HCT116 (cell line): ENCODE measurements at regions not wholly inside any gene's neighbourhood (a gene's known extent, or its start where the extent isn't known, plus 50 kb on each side); places are given as distances from the start of the nearest gene placed in this dataset.

ENCODE experiments used
- ATAC-seq: fragments of 200-7000 bp; cut with Tn5 transposase; 2 replicates; pipeline ENCODE4 v1.9.1; 2020; ENCODE audit warnings: mild to moderate bottlenecking, moderate library complexity
- BruUV-seq: library from RNA; stranded (reverse); fragments of 400-500 nt; replicated peaks from 2 replicates; lab custom pipeline; 2021; lab: Mats Ljungman, UMichigan
- CTCF ChIA-PET: fragments of 300-600 bp; sonication (Branson Sonifier 250); formaldehyde crosslinking; loops from one replicate; lab custom pipeline; 2021; ENCODE audit warnings: antibody characterized with exemption; lab: Charles Lee
- POLR2A ChIA-PET: fragments of 300-600, 350-600 bp; sonication (Branson Sonifier 250); formaldehyde crosslinking; loops from one replicate; lab custom pipeline; 2021; ENCODE audit warnings: antibody characterized with exemption; lab: Charles Lee
- RAD21 ChIA-PET, 2 experiments: fragments of 300-600 bp; sonication (Branson Sonifier 250); formaldehyde crosslinking; loops; one replicate each; lab custom pipeline; 2023; ENCODE audit warnings: low total read pairs in 2 of 2; ENCODE audit not compliant: uncharacterized antibody in 2 of 2, unreplicated experiment in 2 of 2, low non-redundant PET in 1 of 2; lab: Charles Lee
- DNase-seq: peaks from one replicate; pipeline ENCODE4 v3.0.0-alpha.2; 2010; ENCODE audit warnings: low read depth, low spot score
- H2AFZ ChIP-seq: fragments of 200-600 bp; shearing (Covaris generic), sonication (generic); 2 replicates; pipeline ENCODE4 v1.6.1; 2017; ENCODE audit warnings: low read depth, mixed run types, mixed read lengths, antibody characterized with exemption, low read length; ENCODE audit not compliant: poor library complexity, severe bottlenecking
- H3K27ac ChIP-seq: 2 replicates; pipeline ENCODE4 v1.5.1; 2012; ENCODE audit warnings: low read depth, low read length
- H3K27me3 ChIP-seq: fragments of 200-600 bp; sonication (generic); 2 replicates; pipeline ENCODE4 v1.6.1; 2016; ENCODE audit warnings: mixed run types, low read length, mixed read lengths; ENCODE audit not compliant: insufficient read depth
- H3K36me3 ChIP-seq, 2 experiments: fragments of 200-500 bp in 1 of 2; fragments of 200-600 bp in 1 of 2; sonication (Bioruptor generic) in 1 of 2; sonication (generic) in 1 of 2; 2 replicates each; pipeline versions ENCODE4 v1.5.1 to v1.6.1; 2014 to 2016; ENCODE audit warnings: low read length in 2 of 2, inconsistent platforms in 1 of 2, mixed read lengths in 1 of 2, mixed run types in 1 of 2; ENCODE audit not compliant: insufficient read depth in 2 of 2, control insufficient read depth in 1 of 2
- H3K4me1 ChIP-seq, 2 experiments: fragments of 200-600 bp in 1 of 2; sonication (generic) in 1 of 2; 2 replicates each; pipeline versions ENCODE4 v1.5.1 to v1.6.1; 2012 to 2017; ENCODE audit warnings: low read length in 2 of 2, inconsistent platforms in 1 of 2, mild to moderate bottlenecking in 1 of 2, mixed read lengths in 1 of 2, mixed run types in 1 of 2, moderate library complexity in 1 of 2; ENCODE audit not compliant: insufficient read depth in 2 of 2, control insufficient read depth in 1 of 2
- H3K4me2 ChIP-seq: fragments of 200-600 bp; sonication (generic); 2 replicates; pipeline ENCODE4 v1.6.1; 2017; ENCODE audit warnings: mixed run types, low read length, mixed read lengths
- H3K4me3 ChIP-seq, 2 experiments: fragments of 200-600 bp in 1 of 2; sonication (generic) in 1 of 2; replicated peaks in 1 of 2; 2 replicates each; pipeline ENCODE4 v1.5.1; 2011 to 2016; ENCODE audit warnings: low read length in 2 of 2, control low read depth in 1 of 2, low read depth in 1 of 2, mild to moderate bottlenecking in 1 of 2, mixed read lengths in 1 of 2, mixed run types in 1 of 2
- H3K79me2 ChIP-seq: fragments of 200-600 bp; sonication (generic); 2 replicates; pipeline ENCODE4 v1.6.1; 2017; ENCODE audit warnings: mild to moderate bottlenecking, mixed run types, low read length, moderate library complexity, mixed read lengths; ENCODE audit not compliant: insufficient read depth
- H3K9ac ChIP-seq: fragments of 200-600 bp; sonication (generic); 2 replicates; pipeline ENCODE4 v1.6.1; 2016; ENCODE audit warnings: low read length, mixed read lengths
- H3K9me2 ChIP-seq: fragments of 200-600 bp; sonication (generic), shearing (Covaris generic); 2 replicates; pipeline ENCODE4 v1.6.1; 2017; ENCODE audit warnings: mixed run types, mild to moderate bottlenecking, moderate library complexity; ENCODE audit not compliant: insufficient read depth
- H3K9me3 ChIP-seq, 2 experiments: fragments of 200-500 bp in 1 of 2; fragments of 200-600 bp in 1 of 2; sonication (Bioruptor generic) in 1 of 2; sonication (generic) in 1 of 2; 2 replicates each; pipeline ENCODE4 v1.6.1; 2014 to 2017; ENCODE audit warnings: low read length in 2 of 2, mixed read lengths in 2 of 2, inconsistent platforms in 1 of 2, low read depth in 1 of 2, mild to moderate bottlenecking in 1 of 2, mixed run types in 1 of 2, moderate library complexity in 1 of 2; ENCODE audit not compliant: control insufficient read depth in 1 of 2, insufficient read depth in 1 of 2
- H4K20me1 ChIP-seq: fragments of 200-600 bp; sonication (generic), shearing (Covaris generic); 2 replicates; pipeline ENCODE4 v1.6.1; 2017; ENCODE audit warnings: mixed run types, mild to moderate bottlenecking, moderate library complexity; ENCODE audit not compliant: insufficient read depth
- ATF3 ChIP-seq: IDR thresholded peaks from 2 replicates; pipeline ENCODE4 v1.6.1; 2012
- CBX3 ChIP-seq: IDR thresholded peaks from 2 replicates; pipeline ENCODE4 v1.6.1; 2012; ENCODE audit warnings: low read depth
- CEBPB ChIP-seq: IDR thresholded peaks from 2 replicates; pipeline ENCODE4 v1.6.1; 2012; ENCODE audit warnings: low read depth
- CTCF ChIP-seq, 3 experiments: fragments of 200-600 bp in 1 of 3; sonication (generic) in 1 of 3; IDR thresholded peaks in 2 of 3; conservative IDR thresholded peaks in 1 of 3; 2 replicates each; pipeline ENCODE4 v1.5.1; 2012 to 2017; ENCODE audit warnings: low read depth in 2 of 3, low read length in 2 of 3, antibody characterized with exemption in 1 of 3, borderline replicate concordance in 1 of 3, control low read depth in 1 of 3, mild to moderate bottlenecking in 1 of 3, mixed read lengths in 1 of 3, mixed run types in 1 of 3, moderate library complexity in 1 of 3; ENCODE audit not compliant: insufficient read depth in 1 of 3
- EGR1 ChIP-seq: IDR thresholded peaks from 2 replicates; pipeline ENCODE4 v1.6.1; 2012; ENCODE audit warnings: low read depth
- ELF1 ChIP-seq: IDR thresholded peaks from 2 replicates; pipeline ENCODE4 v1.6.1; 2012; ENCODE audit warnings: low read depth, borderline replicate concordance
- EZH2phosphoT487 ChIP-seq: fragments of 200-600 bp; IDR thresholded peaks from 2 replicates; pipeline ENCODE4 v1.6.1; 2018; ENCODE audit warnings: antibody characterized with exemption, borderline replicate concordance
- FOSL1 ChIP-seq: IDR thresholded peaks from 2 replicates; pipeline ENCODE4 v1.6.1; 2012; ENCODE audit warnings: low read depth
- JUND ChIP-seq: IDR thresholded peaks from 2 replicates; pipeline ENCODE4 v1.6.1; 2012
- MAX ChIP-seq: IDR thresholded peaks from 2 replicates; pipeline ENCODE4 v1.6.1; 2012
- POLR2AphosphoS5 ChIP-seq: IDR thresholded peaks from 2 replicates; pipeline ENCODE4 v1.6.1; 2011; ENCODE audit warnings: mild to moderate bottlenecking, low read depth, low read length, moderate library complexity
- RAD21 ChIP-seq: IDR thresholded peaks from 2 replicates; pipeline ENCODE4 v1.6.1; 2012; ENCODE audit warnings: low read depth, mild to moderate bottlenecking
- REST ChIP-seq: IDR thresholded peaks from 2 replicates; pipeline ENCODE4 v1.6.1; 2012; ENCODE audit warnings: low read depth
- SIN3A ChIP-seq: IDR thresholded peaks from 2 replicates; pipeline ENCODE4 v1.6.1; 2012; ENCODE audit warnings: low read depth
- SP1 ChIP-seq: IDR thresholded peaks from 2 replicates; pipeline ENCODE4 v1.6.1; 2012; ENCODE audit warnings: low read depth
- TCF7L2 ChIP-seq: IDR thresholded peaks from 2 replicates; pipeline ENCODE4 v1.7.0; 2011; ENCODE audit warnings: borderline replicate concordance, inconsistent platforms; ENCODE audit not compliant: insufficient read depth, insufficient read length; ENCODE audit errors: extremely low read depth
- YY1 ChIP-seq: IDR thresholded peaks from 2 replicates; pipeline ENCODE4 v1.6.1; 2011; ENCODE audit warnings: low read length, low read depth, moderate library complexity, mild to moderate bottlenecking; ENCODE audit not compliant: insufficient replicate concordance; ENCODE audit errors: extremely low read depth
- ZBTB33 ChIP-seq: IDR thresholded peaks from 2 replicates; pipeline ENCODE4 v1.6.1; 2011; ENCODE audit warnings: mild to moderate bottlenecking, low read length, moderate library complexity; ENCODE audit not compliant: insufficient replicate concordance; ENCODE audit errors: extremely low read depth
- ZFX ChIP-seq: fragments of 450-650 bp; IDR thresholded peaks from 2 replicates; pipeline ENCODE4 v1.6.1; 2017
- ZNF274 ChIP-seq: fragments of 200-500 bp; sonication (Bioruptor generic); IDR thresholded peaks from 2 replicates; pipeline ENCODE4 v1.6.1; 2014; ENCODE audit warnings: mild to moderate bottlenecking, low read depth, low read length, inconsistent platforms
- intact Hi-C: fragments of 100-400 bp; cut with micrococcal nuclease; formaldehyde crosslinking; loops from 2 replicates; pipeline ENCODE4 v1.10.0; 2022

- RAD21 ChIA-PET, result no interaction called here
- H3K9ac ChIP-seq, result no peak overlapping the region
- POLR2A ChIA-PET, result no interaction called here
- H3K27ac ChIP-seq, result no peak overlapping the region
- no peaks in the 10 kb centered on the region for H3K9me2 ChIP-seq
- H3K9me3 ChIP-seq, result peaks cover 9 to 21% of the 10 kb centered on the region in 2 experiments; a peak in 2 of 4 replicates
- TF ChIP-seq MAX (no peak), ZNF274 (no peak), REST (no peak), ATF3 (no peak), CEBPB (no peak), TCF7L2 (no peak), EGR1 (no peak), CBX3 (no peak), FOSL1 (no peak), CTCF (IDR thresholded peaks at IDR 0.05 in 2 of 3, conservative IDR thresholded peaks at IDR 0.05 in 1 of 3; ENCODE audit: borderline replicate concordance in 1 of 3, insufficient read depth in 1 of 3, low read depth in 2 of 3, low read length in 2 of 3) (no peak), ZFX (no peak), EZH2phosphoT487 (no peak), SP1 (no peak), JUND (no peak), POLR2AphosphoS5 (no peak), SIN3A (no peak), YY1 (no peak), ELF1 (no peak), RAD21 (no peak), ZBTB33 (no peak)
- TF ChIP-seq, all 23 proteins: peak for 0
- CTCF ChIA-PET, result no interaction called here
- H3K4me2 ChIP-seq, result no peak overlapping the region
- H2AFZ ChIP-seq, result no peak overlapping the region
- H3K79me2 ChIP-seq, result no peaks in the 10 kb centered on the region
- no peaks in the 10 kb centered on the region for H3K36me3 ChIP-seq
- ATAC-seq (no peak), DNase-seq (no peak)
- no peaks in the 10 kb centered on the region for H3K4me1 ChIP-seq
- H4K20me1 ChIP-seq, result no peaks in the 10 kb centered on the region
- no peak overlapping the region for H3K4me3 ChIP-seq
- no TSS peak for BruUV-seq
- intact Hi-C loops, result no loop called here
- H3K27me3 ChIP-seq, result no peaks in the 10 kb centered on the region
These were observed 96.8 kb upstream of the TMEM132C start for GRCh38 chr12:128170181-128170580.
